RKO (cell line): ENCODE measurements at regions not wholly inside any gene's neighbourhood (a gene's known extent, or its start where the extent isn't known, plus 50 kb on each side); places are given as distances from the start of the nearest gene placed in this dataset.
"Not testable (repeated sequence)": the region's sequence is repeated elsewhere in the genome, so short reads cannot be mapped to it uniquely, and the experiment has no call there.

Source experiments
- DNase-seq: peaks from one replicate; pipeline ENCODE4 v3.0.0-alpha.2; 2016; ENCODE audit warnings: low spot score

DNA sequence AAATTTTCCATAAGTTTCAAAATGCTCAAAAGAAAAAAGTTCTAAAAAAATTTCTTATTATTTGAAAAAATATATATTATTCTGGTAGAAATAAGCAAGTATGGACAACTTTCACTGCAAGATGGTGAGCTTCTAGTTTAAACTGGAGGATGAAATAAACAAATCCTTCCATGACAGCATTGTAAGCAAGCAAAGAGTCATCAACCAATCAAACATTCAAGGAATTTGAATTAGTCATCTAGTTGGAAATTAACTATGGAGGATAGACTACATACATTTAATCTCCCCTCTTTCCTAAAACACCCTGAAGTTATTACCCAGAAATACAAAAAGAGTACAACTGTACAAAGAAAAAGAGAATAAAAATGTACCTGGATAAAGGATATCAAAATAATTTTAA is 51.0 kb upstream of the IRX5 start:
- DNase-seq, result peak; percentile 3

DNA sequence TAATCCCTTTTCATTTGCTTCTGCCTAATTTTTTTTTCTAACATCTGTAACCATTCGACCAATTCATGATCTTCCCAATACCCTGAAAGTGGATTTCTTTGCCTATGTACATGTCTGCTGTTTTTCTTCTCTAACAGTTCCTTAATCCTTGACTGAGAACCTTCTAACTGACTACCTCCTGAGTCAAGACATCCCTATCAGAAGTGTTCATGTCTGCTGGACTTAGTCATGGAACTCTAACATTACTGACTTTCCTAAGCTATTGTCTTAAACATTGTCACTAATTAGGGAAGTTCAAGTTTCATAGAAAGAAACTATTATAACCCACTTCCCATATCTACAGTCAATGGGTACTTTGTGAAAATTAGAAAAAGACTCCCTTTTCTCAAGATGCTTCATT is 52.4 kb upstream of the IRX5 start:
- DNase-seq, result no peak

DNA sequence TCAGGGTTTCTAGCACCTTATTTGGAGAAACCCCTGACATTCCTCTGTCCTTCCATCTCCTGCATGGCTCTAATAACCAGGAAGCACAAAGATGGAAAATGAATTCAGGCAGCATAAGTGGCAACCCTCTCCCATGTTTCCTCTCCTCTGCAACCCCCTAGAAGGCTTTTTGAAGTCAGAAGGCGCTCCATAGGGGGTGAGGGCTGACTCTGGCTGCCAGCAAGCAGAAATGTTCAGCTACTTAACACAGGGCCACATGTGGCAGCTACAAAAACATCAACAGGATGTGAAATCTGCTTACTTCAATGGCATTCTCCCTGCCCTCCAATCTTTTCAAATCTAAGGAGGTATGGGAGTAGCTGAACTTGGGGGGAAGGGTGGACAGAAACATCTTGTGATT is 55.2 kb upstream of the IRX5 start:
- no peak for DNase-seq

DNA sequence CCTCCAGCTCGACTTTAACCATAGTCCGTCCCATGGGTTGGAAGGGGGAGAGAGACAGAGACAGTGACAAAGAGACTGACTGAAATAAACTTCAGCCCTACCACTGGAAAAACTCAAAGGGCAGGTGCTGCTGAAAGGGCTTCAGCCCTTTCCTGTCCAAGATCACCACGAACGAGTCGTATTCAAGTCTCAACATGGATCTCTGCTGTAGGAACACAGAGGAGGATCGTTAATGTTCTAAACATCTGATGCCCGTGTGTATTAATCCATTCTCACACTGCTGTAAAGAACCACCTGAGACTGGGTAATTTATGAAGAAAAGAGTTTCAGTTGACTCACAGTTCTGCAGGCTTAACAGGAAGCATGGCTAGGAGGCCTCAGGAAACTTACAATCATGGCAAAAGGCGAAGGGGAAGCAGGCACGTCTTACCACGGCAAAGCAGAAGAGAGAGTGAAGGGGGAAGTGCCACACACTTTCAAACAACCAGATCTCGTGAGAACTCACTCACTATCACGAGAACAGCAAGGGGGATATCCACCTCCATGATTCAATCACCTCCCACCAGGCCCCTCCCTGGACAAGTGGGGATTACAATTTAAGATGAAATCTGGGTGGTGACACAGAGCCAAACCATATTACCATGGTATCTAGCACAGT is 56.8 kb upstream of the IRX5 start:
- not testable (repeated sequence) for DNase-seq

DNA sequence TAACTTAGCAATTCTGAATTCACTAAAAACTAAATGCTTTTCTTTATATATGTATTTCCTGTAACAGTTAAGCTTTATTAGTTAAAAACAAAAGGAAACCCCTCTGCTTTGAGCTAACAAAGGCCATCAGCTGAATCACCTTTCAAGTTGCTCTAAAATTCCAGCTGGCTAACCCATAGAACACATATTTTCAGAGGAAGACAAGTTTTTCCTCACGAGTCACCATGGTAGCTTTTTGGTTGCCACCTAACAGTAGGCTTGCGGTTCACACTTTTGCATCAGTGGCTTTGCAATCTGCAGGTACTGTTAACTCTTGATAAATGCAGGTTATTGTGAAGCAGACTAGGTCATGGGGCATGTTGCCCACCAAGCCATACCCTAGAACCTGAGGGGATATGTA is 57.6 kb upstream of the IRX5 start:
- no peak for DNase-seq

DNA sequence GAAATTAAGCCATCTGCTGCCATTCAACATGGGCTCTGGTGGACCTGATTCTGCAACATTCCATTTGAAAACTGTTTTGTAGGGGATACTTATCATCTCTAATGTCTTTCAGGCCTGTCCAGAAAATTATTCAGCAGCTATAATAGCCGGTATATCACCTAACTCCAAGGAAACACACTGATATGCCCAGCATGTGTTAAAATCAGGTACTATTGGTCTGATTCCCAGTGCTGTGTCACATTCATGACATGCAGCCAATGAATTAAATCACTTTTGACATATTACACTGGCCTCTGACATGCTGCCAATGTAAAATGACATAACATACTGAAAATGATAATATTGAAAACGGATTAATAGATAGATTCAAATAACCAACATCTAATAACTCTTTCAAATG is 60.5 kb upstream of the IRX5 start:
- DNase-seq, result no peak

DNA sequence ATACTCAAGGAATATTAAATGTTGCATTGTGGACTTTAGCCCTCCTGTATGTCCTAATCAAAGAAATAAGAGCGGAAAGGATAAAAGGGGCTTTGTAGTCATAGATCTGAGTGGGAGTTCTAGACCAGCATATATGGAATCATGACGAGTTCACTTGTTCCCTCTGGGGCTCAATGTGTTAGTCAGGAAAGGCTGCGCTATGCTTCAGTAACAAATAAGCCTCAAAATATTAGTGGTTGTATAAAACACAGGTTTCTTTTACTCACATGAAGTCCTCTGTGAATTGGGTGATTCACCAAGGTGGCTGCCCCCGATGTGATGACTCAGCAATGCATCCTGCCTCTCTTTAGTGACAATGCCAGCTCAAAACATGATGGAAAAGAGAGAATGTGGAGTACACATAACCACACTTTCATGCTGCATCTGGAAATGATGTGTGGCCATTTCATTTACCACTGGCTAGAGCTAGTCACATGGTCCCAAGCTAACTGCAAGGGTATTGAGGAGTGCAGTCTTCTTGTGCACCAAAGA is 63.3 kb upstream of the IRX5 start:
- DNase-seq, result peak; percentile 38

DNA sequence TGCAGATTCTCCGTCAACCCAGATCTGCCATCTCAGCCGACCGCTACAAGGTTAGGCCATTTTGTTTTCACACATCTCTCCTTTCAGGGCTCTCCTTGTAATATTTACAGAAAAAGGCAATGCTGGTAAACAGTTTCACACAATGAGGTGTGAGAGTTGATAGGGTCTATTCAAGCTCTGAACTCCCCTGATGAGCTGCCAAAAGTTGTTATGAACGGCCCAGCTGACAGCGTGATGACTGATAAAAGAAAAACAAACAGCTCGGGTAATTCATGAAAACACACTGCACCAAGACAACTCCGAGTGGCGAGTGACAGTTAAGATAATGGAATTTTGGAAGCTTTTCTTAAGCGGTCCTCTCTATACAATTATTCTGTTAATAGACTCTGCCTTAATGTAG is 68.1 kb upstream of the IRX5 start:
- no peak for DNase-seq

DNA sequence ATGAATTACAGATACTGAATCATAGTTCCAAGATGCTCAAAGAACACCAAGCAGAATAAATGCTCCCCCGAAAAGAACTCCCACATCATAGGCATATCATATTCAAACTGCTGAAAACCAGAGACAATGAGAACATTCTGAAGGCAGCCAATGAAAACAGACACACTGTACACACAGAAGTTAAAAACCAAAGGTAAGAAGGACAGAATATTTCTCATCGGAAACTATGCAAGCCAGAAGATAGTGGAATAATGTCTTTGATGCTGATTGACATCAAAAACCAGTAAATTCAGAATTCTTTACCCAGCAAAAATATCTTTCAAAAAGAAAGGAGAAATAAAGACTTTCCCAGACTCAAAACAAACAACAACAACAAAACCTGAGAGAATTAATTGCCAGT is 73.8 kb upstream of the IRX5 start:
- no peak for DNase-seq

DNA sequence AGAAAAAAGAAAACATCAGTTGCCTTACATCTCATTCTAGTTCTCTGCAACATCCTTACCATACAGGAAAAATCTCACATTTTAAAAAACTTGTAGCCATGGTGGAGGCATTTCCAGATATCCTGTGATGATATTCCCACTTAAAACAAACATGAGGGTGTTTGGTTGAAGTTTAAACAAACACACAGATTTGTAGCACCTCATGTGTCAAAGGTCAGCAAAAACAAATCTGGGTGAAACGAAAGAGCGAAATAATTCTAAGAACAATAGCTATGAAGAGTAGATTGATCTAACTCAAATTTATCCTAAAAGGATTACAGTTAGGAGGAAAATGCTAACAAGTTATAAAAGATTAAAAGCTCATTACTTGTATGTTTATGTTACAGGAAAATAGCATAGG is 83.1 kb upstream of the IRX5 start:
- DNase-seq, result no peak

DNA sequence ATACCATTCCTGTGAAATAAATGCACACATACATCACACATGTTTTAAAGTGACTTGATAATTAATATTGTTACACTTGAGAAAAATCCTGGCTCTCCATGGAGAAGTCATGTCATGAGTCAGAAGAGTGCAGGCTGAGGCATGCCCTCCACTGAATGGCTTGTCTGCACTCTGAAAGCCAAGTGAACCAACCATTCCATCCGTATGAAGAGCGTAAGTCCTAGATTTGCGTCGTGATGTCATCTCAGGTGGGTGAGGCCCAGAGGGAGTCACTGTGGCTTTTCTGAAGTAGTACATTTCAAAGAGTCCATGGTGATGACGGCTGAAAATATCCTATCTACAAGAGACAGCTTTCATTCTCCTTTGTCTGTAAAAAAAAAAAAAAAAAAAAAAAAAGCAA is 83.5 kb upstream of the IRX5 start:
- no peak for DNase-seq

DNA sequence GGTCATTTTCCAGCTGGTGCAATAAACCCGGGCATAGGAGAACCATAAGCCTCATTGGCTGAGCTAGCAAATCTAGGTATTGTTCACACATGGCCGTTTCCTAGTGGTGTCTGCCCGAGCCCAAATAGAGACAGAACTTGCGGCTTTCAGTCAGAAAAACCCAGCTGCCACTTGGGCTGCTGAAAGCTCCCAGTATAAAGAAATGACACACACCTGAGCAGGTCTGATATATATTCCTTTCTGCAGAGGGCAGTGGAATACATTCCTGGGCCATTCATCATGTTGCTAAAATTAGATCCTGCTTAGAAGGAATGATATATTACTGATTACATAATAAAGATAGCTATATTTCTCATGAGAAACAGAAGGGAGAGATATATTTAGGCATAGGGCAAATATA is 83.9 kb upstream of the IRX5 start:
- DNase-seq, result no peak

DNA sequence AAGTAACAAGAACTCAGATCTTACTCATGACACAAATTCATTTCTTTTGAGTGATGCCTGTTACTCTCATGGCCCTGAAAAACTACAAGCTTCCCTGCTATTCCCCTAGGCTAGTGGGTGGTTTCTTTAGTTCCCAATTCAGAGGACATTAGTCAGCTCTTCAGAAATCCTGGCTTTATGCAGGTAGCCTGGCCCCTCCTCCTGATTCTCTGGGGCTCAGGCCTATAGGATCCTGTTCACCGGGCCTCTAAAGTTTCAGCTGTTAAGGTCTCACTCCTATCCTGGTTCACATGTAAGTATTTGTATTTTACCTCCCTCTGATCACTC is 87.3 kb upstream of the IRX5 start:
- no peak for DNase-seq

DNA sequence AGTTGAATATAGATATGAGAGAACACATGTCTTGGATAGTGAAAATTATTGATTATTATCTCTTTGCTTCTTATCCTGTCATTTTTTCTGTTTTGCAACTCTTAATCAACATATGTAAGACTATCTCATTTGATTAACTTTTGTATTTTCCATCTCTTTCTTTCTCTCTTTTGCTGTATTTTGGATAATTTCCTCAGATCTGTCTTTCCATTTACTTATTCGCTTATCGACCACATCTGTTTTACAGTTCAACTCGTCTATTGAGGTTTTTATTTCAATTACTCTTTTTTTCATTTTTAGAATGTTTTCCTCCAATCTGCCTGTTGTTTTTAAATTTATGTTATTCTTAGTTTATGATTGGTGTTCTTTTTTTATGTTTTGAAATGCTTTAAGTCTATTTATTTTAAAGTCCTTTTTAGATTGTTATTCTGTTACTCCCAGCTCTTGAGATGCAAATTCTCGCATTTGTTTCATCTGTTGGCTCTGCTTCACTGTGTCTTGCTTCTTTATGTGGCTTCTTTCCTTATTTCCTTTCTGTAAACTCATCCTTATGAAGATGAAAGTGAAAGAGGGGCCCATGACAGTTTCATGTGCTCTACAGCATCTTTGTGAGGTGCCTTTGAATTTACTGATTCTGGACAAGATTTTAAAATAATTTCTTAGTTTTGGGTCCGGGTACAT is 87.8 kb upstream of the IRX5 start:
- no peak for DNase-seq

DNA sequence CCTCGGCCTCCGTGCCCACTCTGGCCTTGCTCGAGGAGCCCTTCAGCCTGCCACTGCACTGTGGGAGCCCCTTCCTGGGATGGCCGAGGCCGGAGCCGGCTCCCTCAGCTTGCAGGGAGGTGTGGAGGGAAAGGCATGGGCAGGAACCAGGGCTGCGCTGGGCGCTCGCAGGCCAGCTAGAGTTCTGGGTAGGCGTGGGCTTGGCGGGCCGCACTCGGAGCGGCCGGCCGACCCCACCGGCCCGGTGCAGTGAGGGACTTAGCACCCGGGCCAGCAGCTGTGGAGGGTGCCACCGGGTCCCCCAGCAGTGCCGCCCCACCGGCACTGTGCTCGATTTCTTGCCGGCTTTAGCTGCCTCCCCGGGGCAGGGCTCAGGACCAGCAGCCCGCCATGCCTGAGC is 101.0 kb upstream of the IRX5 start:
- no peak for DNase-seq

DNA sequence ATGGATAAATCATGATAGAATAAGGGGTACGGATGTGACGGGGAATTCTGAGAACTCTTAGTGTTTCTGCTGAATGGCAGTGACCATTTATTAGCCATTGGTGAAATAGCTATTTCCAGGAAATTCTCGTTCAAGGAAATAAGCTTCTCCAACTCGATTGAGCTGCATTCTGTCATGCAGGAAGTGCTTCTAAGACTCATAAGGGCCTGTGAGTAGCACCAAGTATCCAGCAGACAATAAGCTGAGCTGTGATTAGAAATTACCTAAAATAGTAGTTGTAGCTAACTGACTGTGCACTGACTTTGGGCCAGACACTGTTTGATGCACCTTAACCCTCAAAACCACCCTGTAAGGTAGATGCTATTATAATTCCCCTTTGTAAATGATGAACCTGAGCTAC is 107.8 kb upstream of the IRX5 start:
- no peak for DNase-seq

DNA sequence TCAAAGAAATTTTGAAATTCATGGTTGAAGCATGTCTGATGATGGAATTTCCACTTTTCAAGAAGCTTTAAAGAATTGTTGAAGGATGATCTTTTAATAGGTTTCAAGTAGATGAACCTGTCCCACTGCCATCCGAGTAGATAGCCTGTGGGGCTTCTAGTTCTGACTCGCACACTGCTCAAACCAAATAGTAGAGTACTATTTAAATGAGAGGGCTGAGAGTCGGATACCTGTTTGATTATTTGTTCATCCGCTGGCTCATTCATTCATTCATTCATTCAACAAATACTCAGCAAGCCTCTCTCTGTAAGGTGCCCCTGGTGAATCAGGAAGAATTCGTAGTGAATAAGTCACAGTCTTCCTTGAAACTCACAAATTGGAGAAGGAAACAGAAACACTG is 108.2 kb upstream of the IRX5 start:
- DNase-seq, result no peak

DNA sequence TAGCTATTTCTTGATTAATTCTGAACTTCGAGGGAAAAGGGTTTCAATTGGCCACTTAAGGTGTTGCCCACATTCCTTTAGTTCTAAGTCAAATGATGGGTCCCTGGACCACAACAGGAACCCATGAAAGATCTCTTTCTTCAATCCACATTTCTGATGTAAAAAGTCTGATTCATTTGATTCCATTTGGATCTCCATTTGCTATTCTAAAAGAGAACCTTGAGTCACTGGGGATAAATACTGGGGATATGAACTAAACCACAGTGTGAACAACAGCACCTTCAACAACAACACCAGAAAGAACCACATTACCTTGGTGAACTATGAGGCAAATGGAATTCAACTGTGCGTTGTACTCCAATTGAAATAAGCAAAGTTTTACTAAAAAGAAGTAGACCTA is 108.9 kb upstream of the IRX5 start:
- DNase-seq, result no peak

DNA sequence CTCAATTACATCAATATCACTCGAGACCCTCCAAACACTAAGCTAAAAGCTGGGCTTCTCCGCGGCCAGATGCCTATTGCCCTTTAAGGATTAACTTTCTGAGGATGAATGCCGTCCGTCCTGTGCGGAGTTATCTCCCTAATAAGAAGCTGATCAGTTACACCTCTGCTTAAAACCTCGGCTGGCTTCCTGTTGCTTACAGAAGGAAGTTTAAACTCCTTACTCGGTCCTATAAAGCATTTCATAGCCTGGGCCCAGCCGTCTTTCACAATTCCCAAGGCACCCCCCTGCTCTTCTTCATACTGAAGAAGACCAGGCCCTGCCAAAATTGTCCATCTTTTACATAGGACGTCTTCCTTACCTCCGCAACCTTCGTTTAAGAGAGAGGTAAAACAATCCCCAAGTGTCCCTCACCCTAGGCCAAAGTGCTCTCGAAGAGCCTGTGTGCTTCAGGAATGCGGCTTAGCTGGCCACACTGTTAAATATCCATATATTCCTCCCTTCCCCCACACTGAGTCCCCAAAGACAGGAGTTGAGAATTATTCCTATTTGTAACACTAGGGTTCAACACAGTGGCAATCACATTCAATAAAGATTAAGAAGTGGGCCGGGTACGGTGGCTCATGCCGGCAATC is 112.6 kb upstream of the IRX5 start:
- DNase-seq, result no peak

DNA sequence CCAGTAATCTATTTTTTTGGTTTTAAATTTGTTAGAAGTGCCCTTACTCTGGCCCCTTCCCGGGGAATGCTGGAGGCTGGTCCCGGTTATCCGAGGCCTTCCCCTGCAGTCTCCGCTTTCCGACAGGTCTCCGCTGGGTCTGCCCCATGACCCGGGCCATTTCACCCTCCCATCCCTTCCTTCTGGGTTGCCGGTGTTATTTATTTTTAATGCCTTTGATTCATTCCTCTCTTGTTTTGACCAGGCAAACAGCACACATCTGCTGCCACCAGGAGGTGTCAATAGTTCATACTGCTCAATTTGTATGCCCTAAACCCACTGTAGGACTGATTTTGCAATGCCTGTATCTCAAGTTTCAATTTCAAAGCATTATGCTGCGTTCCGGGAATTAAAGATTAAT is 113.2 kb upstream of the IRX5 start:
- DNase-seq, result peak; percentile 2

DNA sequence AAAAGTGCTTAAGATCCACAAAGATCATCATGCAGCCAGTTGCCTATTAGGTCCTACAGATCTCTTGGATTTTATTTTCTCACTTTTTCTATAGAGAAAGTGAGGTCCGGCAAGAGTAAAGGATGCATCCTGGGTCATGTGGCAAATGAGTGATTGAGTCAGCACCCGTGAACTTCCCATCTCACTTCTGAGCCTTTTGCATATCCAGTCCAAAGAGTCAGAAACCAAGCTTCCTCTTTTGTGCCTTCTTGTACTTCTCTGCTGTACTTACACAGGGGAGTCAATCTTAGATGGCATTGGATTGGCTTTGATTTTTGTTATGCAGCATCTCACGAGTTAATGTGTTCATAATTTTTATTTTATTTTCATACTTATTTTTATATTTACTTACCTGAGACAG is 114.2 kb upstream of the IRX5 start:
- DNase-seq, result no peak

DNA sequence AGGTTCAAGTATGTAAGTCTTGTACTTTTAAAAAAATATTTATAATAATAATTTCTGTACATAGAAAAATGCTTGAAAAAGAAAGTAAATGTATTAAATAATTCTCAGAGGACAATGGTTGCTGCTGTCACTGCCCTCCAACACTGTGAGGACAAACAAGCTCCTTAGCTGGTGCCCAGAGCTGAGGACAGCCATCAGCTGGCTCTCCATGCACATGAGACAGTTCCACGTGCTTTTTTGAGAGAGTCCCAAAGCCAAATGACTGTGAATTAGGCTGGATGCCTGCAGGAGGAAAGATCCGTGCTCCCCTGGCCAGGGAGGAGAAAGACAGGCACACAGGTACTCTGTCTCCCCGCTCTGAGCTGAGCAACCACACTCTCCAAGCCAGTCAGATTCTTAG is 115.5 kb upstream of the IRX5 start:
- DNase-seq, result no peak

DNA sequence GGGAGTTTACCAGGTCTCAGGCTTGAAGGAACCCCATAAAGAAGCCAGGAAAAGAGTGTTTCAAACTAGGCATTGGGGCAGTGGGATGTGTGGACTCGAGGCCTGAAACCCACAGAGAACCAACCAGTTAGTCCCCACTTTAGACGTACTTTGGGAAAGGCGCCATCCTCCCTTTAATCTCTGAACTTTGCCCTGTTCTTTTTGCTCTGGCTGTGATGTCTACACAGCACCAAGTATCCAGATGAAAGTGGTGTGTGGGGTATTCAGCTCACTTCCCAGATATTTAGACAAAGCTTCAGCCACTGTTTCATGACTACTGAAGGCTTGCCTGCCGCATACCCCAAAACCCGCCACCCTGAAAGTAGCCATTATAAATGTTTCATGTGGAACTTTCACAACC is 116.9 kb upstream of the IRX5 start:
- DNase-seq, result no peak

DNA sequence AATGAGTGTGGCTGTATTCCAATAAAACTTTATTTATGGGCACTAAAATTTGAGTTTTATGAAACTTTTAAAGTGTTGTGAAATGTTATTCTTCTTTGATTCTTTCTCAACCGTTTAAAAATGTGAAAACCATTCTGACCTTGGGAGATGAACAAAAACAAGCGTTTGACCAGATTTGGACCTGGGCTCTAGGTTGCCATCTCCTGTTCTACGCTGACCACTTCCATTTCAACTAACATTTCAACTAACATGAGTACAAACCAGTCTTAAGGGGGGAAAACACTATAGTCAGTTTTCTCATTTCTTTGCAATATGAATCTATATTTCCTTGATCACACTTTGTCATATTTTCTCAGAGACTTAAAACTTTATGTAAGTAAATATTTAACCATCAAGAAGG is 118.4 kb upstream of the IRX5 start:
- peak; percentile 5 for DNase-seq
